Body of pancreas (tissue), 4 donors: ENCODE measurements at regions not wholly inside any gene's neighbourhood (a gene's known extent, or its start where the extent isn't known, plus 50 kb on each side); places are given as distances from the start of the nearest gene placed in this dataset.

Experiments used
- ATAC-seq: fragments of 150-250 bp; one replicate; pipeline ENCODE4 v1.9.1; 2016
- DNase-seq, 4 donors: peaks; one replicate each; pipeline ENCODE4 v3.0.0-alpha.2; 2019
- H3K27ac ChIP-seq, 4 donors: fragments of 200-600 bp; sonication (generic); 1 replicate in 3 of 4; 2 replicates in 1 of 4; pipeline versions ENCODE4 v1.5.1 to v1.6.1; 2016 to 2019; ENCODE audit warnings: mild to moderate bottlenecking in 1 of 4, mixed read lengths in 1 of 4, moderate library complexity in 1 of 4
- H3K27me3 ChIP-seq, 2 donors: fragments of 200-600 bp; sonication (generic); one replicate each; pipeline ENCODE4 v1.6.0; 2016; ENCODE audit warnings: mild to moderate bottlenecking in 1 of 2
- H3K36me3 ChIP-seq, 2 donors: fragments of 200-600 bp; sonication (generic); replicated peaks in 1 of 2; 2 replicates each; pipeline ENCODE4 v1.5.1; 2016; ENCODE audit warnings: low read depth in 2 of 2; ENCODE audit not compliant: insufficient read depth in 1 of 2
- H3K4me1 ChIP-seq: fragments of 200-600 bp; sonication (generic); one replicate; pipeline ENCODE4 v1.6.0; 2016
- H3K4me3 ChIP-seq, 2 donors: fragments of 200-600 bp; sonication (generic); 1 replicate in 1 of 2; 2 replicates in 1 of 2; pipeline ENCODE4 v1.5.1; 2016 to 2019
- H3K9me3 ChIP-seq, 3 donors: fragments of 200-600 bp; sonication (generic); 1 replicate in 2 of 3; 2 replicates in 1 of 3; pipeline ENCODE4 v1.5.1; 2016
- POLR2A ChIP-seq, 3 donors: fragments of 450-650 bp; IDR thresholded peaks; one replicate each; pipeline ENCODE4 v1.6.1; 2016; ENCODE audit warnings: antibody characterized with exemption in 3 of 3, mild to moderate bottlenecking in 2 of 3
- WGBS, 2 donors: methylation state at CpG; one replicate each; pipeline ENCODE4 v1.1.5; 2017; 5-methylcytosine and 5-hydroxymethylcytosine counted together
- intact Hi-C: fragments of 100-400 bp; cut with DNase I; formaldehyde crosslinking; loops from one replicate; pipeline ENCODE4 v1.15.1; 2023
- TF ChIP-seq, protein P1 (sequence below), 7 experiments: fragments of 450-650 bp in 4 of 7; fragments of 200-600 bp in 3 of 7; sonication (generic) in 3 of 7; IDR thresholded peaks; one replicate each; pipeline ENCODE4 v1.5.1; 2016 to 2019; ENCODE audit warnings: antibody characterized with exemption in 7 of 7

- Histone ChIP-seq H3K27me3 (no peaks in the 10 kb centered on the region), H3K27ac (no peak overlapping the region), H3K9me3 (no peaks in the 10 kb centered on the region), H3K4me3 (no peak overlapping the region), H3K36me3 (no peaks in the 10 kb centered on the region), H3K4me1 (peaks cover 11% of the 10 kb centered on the region)
- DNase-seq, result peak in 1 of 4 donors; percentile 11
- TF ChIP-seq POLR2A (IDR thresholded peaks at IDR 0.05), result no peak
- TF ChIP-seq, protein P1, sequence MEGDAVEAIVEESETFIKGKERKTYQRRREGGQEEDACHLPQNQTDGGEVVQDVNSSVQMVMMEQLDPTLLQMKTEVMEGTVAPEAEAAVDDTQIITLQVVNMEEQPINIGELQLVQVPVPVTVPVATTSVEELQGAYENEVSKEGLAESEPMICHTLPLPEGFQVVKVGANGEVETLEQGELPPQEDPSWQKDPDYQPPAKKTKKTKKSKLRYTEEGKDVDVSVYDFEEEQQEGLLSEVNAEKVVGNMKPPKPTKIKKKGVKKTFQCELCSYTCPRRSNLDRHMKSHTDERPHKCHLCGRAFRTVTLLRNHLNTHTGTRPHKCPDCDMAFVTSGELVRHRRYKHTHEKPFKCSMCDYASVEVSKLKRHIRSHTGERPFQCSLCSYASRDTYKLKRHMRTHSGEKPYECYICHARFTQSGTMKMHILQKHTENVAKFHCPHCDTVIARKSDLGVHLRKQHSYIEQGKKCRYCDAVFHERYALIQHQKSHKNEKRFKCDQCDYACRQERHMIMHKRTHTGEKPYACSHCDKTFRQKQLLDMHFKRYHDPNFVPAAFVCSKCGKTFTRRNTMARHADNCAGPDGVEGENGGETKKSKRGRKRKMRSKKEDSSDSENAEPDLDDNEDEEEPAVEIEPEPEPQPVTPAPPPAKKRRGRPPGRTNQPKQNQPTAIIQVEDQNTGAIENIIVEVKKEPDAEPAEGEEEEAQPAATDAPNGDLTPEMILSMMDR (IDR thresholded peaks at IDR 0.05), result peak; percentile 25 to 55 (median 50)
- peak; percentile 61 for ATAC-seq
- intact Hi-C loops, result no loop called here
- WGBS, 2 donors, result 8 to 13% methylated on average over 4 of the region's 4 CpGs
Observed at GRCh38 chr6:80605165-80605989, 498.9 kb downstream of the BCKDHB start.

DNA sequence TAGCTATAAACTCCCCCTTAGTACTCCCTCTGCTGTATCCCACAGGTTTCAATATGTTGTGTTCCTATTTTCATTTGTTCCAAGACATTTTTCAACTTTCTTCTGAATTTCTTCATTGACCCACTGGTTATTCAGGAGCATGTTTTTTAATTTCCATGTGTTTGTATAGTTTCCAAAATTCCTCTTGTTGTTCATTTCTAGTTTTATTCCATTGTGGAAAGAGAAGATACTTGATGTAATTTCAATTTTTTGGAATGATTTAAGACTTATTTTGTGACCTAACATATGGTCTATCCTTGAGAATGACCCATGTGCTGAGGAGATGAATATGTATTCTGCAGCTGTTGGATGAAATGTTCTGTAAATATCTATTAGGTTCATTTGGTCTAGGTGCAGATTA is 497.2 kb downstream of the BCKDHB start:
- intact Hi-C loops, result no loop called here

DNA sequence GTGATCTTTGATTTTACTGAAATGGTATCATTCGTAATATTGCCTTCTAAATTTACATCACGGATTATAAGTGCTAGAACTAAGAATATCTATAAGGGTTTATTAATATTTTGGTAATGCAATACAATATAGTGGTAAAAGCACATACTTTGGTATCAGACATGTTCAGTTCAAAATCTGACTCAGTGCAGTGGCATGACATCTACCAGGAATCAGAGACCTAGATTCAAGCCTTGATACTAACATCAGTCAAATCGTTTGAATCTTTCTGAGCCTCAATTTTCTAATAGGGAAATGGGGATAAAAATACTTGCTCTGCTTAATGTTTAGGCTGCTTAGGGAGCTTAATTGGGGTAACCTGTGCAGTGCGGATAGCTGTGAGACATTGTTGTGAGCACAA is 488.0 kb downstream of the BCKDHB start:
- DNase-seq (no peak), ATAC-seq (no peak)
- no peaks in the 10 kb centered on the region for H3K36me3 ChIP-seq
- no peaks in the 10 kb centered on the region for H3K4me1 ChIP-seq
- intact Hi-C loops, result no loop called here
- no peak for TF ChIP-seq POLR2A (IDR thresholded peaks at IDR 0.05)
- TF ChIP-seq, protein P1 (IDR thresholded peaks at IDR 0.05), result no peak
- WGBS, 2 donors, result 75 to 76% methylated on average over 4 of the region's 4 CpGs
- H3K27ac ChIP-seq, result no peak overlapping the region
- no peaks in the 10 kb centered on the region for H3K9me3 ChIP-seq
- no peaks in the 10 kb centered on the region for H3K27me3 ChIP-seq
- H3K4me3 ChIP-seq, result no peak overlapping the region

More for the DNA sequence above, 497.2 kb downstream of the BCKDHB start:
- H3K27ac ChIP-seq, result no peak overlapping the region
- H3K4me1 ChIP-seq, result peaks cover 11% of the 10 kb centered on the region
- no peaks in the 10 kb centered on the region for H3K27me3 ChIP-seq
- no peaks in the 10 kb centered on the region for H3K36me3 ChIP-seq
- DNase-seq, result no peak
- no peak overlapping the region for H3K4me3 ChIP-seq
- no peak for ATAC-seq
- no peaks in the 10 kb centered on the region for H3K9me3 ChIP-seq
- no peak for TF ChIP-seq POLR2A (IDR thresholded peaks at IDR 0.05)
- TF ChIP-seq, protein P1 (IDR thresholded peaks at IDR 0.05), result no peak

DNA sequence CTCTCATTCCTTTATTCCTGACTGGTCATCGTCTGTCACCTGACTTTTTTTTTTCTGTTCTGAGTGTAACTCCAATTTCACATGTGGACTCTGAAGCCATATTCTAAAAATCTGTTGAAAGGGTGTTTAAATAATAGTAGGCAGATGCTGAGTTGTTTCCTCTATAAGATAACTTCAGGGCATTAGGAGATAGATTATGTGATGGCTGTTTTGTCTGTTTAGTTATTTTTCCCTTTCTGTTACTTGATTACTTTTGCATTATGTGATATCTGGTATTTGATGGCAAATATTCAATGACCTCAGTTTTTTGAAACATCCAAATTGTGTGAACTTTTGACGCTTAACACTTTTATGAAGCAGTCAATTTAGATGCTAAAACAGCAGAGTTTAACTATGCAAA is 486.0 kb downstream of the BCKDHB start:
- Histone ChIP-seq H3K4me3 (no peak overlapping the region), H3K36me3 (no peaks in the 10 kb centered on the region), H3K27me3 (no peaks in the 10 kb centered on the region), H3K9me3 (no peaks in the 10 kb centered on the region), H3K27ac (no peak overlapping the region), H3K4me1 (no peaks in the 10 kb centered on the region)
- ATAC-seq (no peak), DNase-seq (no peak)
- TF ChIP-seq, protein P1 (IDR thresholded peaks at IDR 0.05), result no peak
- TF ChIP-seq POLR2A (IDR thresholded peaks at IDR 0.05), result no peak
- 60 to 64% methylated on average over 2 of the region's 2 CpGs for WGBS, 2 donors
- intact Hi-C loops, result no loop called here

DNA sequence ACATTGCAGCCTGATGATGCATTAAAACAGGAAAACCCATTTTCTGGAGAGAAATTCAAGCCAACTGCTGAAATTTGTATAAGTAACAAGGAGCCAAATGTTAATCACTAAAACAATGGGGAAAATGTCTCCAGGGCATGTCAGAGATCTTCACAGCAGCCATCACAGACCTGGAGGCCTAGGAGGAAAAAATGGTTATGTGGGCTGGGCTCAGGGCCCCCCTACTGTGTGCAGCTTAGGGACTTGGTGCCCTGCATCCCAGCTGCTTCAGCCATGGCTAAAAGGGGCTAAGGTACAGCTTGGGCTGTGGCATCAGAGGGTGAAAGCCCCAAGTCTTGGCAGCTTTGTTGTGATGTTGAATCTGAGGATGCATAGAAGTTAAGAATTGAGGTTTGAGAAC is 479.8 kb downstream of the BCKDHB start:
- TF ChIP-seq POLR2A (IDR thresholded peaks at IDR 0.05), result no peak
- TF ChIP-seq, protein P1 (IDR thresholded peaks at IDR 0.05), result no peak
- Histone ChIP-seq H3K27ac (no peak overlapping the region), H3K27me3 (no peaks in the 10 kb centered on the region), H3K9me3 (no peaks in the 10 kb centered on the region), H3K4me1 (no peaks in the 10 kb centered on the region), H3K36me3 (no peaks in the 10 kb centered on the region), H3K4me3 (no peak overlapping the region)
- intact Hi-C loops, result no loop called here
- no peak for DNase-seq
- no peak for ATAC-seq
